NOMO-1 (cell line): ENCODE measurements at regions not wholly inside any gene's neighbourhood (a gene's known extent, or its start where the extent isn't known, plus 50 kb on each side); places are given as distances from the start of the nearest gene placed in this dataset.

ENCODE experiments used
- DNase-seq, 2 experiments: peaks; one replicate each; lab custom pipeline; 2025; ENCODE audit not compliant: unreplicated experiment in 2 of 2; lab: John Stamatoyannopoulos, UW

GRCh38 chr20:36104244-36104643 is 50.3 kb upstream of the EPB41L1 start:
- DNase-seq = no peak
